Pulmonary artery endothelial cell (primary cell): ENCODE measurements at regions not wholly inside any gene's neighbourhood (a gene's known extent, or its start where the extent isn't known, plus 50 kb on each side); places are given as distances from the start of the nearest gene placed in this dataset.

Experiments used
- DNase-seq: peaks from one replicate; pipeline ENCODE4 v3.0.0-alpha.2; 2011; ENCODE audit warnings: low read depth, low spot score

DNA sequence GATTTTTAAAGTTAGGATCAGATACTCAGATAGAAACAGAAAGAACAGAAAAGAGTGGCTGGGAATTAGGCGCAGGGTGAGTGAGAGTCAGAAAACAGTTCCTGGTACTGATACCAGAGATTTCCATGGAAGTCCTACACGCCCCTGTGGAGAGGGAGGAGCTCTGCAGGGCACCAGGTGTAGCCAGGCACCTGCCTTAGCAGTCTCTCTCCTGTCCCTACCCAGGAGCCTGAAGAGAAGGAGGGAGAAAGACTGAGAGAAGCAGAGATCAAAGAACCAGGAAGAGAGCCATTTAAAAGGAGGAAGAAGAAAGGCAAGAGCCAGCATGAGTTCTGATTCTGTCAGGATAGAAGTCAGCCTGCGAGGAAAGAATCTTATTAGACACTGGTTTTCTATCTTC, 65.0 kb downstream of the CBLN1 start:
- no peak for DNase-seq

DNA sequence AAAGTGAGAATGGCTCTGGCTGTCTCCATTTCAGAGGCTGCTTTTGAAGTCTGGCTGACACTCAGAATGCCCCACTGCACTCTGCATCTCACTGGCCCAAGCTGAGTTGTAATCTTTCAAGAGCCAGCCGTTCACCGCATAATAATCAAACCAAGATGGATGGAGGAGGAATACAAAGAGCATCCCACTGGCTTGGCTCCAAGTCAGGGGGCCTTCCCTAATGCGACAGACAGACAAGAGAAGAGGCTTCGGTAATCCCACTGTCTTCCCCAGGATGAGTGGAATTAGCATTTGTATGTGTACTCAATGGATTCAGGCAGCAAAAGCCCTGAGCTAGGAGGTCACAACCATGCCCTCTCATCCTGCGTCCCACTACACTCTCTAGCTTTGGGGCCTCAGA, 68.0 kb downstream of the CBLN1 start:
- no peak for DNase-seq

DNA sequence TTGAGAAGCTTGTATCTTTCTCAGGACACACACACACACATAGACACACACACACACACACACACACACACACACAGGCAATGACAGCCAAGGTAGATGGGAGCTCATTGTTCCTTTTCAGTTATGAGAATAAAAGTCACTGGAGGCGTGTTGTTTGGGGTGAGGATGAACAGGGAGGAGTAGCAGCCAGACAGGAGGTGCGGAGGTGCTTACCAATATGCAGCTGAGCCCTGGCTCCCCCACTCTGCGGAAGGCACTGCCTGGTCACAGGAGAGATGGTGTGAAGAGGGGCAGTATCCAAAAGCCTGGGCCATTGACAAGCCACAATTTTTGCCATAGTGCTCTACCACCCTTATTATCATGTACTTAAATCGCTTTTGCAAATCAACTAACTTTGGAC, 77.4 kb downstream of the CBLN1 start:
- DNase-seq = no peak

DNA sequence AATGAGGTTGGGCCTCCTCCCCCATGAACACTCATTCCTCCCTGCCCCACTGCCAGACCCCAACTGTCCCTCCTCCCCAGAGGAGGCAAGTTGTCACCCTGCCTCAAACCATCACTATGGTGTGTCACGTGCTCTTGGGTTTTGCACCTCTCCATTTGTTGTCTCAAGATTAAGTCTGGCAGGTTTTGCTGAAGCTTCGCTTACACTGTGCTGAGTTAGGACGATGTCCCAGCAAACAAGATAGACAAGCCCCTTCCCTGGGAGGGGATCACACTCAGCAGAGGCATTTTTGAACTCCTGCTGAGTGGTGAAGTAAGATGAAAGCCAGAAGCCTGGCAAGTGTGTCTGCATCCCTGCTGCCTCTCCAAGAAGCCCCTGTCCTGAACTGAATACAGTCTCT, 78.3 kb downstream of the CBLN1 start:
- no peak for DNase-seq

DNA sequence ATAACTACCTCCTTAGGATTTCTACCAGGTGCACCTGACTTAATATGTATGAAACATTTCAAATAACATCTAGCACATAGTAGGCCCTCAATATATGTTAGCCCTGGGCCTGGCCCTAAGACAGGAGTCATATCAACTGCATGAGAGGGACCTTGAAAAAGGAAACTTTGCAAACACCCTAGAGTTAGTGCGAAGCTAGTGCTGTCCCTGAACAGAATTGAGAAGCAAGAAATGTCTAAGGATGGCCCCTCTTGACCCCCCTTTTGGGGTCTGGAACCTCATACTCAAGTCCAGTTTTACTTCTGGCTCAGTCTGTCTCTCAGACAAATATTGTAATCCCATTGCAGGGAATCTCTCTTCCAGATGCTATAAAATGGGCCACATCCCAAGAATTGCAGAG, 80.5 kb downstream of the CBLN1 start:
- no peak for DNase-seq

DNA sequence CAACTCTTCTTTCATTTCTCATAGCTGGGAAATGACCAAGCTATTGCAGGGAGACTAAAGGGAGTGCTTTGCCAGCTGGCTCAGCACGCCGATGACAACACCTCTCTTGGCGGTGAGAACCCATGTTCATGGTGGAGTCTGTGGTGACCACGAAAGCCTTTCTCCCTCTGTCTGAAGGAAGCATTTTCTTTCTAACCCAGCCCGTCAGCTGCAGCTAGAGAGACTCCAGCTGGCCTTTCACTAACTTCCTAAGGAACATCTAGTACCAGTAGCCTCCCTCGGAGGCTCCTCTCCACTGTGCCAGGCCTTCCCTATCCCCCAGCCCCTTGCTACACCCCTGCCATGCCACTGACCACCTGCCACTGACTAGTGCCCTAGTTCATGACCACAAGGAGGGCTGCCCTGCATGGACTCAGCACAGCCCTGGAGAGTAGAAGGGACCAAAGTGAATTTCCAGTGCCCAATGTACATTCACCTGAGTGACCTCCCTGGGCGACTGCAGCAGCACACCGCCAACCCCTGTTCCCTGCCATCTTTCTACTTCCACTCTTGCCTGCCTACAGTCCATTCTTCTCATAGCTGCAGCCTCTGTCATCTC, 81.3 kb downstream of the CBLN1 start:
- DNase-seq = no peak

DNA sequence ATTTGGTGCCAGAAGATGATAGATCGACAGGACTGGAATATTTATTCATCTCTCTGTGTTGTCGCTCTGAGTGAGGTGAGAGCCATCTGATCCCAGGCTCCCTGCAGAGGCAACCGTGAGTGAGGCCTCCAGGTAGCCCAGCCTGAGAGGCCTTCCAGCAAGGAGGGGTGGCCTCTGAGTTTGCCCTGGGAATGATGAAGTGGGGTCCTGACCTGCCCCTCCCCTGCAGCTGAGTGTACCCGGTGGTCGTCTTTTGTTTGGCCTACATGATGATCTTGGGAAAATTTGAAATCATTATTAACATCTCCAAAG, 86.4 kb downstream of the CBLN1 start:
- DNase-seq = no peak

DNA sequence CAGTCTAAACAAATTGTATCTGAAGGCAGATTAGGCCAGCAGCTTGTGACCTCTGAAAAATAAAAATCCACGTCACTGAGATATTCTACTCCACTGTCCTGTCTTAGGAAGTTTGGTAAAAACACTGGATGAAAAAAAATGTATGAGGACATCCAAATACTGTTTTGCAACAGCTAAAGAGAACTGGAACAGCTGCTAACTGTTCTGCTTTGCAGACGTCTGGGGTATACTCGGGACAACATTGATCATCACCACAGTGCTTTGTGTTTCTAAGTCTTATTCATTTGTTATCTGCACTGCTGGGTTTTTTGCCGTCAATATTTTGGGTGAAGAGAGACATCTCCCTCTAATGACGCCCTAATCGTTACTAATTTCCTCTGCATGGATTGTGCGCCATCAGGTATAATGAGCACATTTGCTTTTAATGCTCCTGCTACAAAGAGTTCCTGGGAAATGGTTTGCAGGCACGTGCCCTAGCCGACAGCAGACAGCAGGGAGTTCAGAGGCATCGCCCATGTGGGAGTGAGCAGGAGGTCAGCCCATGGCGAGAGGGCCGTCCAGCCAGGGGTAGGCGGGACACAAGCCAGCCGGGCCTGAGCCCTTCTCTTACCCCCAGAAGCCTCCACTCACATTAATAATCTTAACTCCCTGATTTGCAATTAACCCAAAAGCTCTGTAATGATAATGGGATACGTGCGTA, 87.0 kb downstream of the CBLN1 start:
- DNase-seq = no peak

DNA sequence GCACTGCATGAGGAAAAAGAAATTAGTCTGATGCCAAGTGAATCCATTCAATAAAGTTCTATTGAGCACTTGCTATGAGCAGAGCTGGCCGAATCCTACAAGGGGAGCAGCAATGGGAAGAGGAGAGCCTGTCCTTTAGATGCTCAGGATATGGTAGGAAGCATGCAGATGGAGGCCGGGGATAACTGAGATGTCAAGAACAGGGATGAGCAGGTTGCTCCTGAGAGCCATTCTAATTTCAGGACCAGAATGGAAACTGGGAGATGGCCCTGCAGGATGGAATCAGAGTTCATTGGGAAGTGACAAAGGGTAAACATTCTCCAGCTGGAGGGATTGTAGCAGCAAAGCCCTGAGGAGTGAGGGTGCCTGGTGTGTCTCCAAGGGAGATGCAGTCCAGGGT, 88.0 kb downstream of the CBLN1 start:
- DNase-seq = no peak

DNA sequence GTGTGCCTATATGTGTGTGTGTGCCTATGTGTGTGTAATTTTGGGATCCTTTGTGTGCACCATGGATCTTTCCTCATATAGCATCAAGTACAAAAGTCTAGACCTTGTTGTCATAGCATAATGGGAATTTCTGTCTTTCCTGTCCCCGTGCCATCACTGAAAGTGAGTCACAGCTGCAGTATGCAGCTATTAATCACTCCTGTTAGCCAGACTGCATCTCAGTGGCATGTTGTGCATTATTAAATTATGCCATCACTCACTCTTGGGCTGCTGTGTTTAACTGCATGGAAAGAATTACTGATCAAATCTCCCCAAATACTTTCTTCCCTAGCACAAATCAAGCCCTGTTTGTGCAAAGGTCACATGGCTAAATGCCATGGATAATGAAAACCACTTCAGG, 92.4 kb downstream of the CBLN1 start:
- DNase-seq = no peak

DNA sequence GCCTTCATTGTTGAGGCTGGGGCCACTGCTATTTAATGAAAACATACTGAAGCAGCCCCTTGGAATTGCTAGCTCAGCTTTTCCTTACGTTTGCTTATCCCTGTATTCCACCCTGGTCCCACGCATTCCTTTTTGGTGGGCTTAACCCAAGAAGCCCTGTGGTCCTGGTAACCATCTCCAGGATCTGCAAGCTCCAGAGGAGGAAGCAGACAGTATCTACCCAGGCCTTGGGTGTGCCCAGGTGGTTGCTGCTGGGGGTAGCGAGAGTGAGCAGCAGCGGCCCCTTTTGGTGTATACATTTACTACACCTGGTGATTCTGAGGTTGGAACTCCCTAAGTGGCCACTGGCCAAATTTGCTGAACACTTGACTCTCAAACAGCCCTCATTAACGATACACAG, 97.7 kb downstream of the CBLN1 start:
- DNase-seq = no peak

DNA sequence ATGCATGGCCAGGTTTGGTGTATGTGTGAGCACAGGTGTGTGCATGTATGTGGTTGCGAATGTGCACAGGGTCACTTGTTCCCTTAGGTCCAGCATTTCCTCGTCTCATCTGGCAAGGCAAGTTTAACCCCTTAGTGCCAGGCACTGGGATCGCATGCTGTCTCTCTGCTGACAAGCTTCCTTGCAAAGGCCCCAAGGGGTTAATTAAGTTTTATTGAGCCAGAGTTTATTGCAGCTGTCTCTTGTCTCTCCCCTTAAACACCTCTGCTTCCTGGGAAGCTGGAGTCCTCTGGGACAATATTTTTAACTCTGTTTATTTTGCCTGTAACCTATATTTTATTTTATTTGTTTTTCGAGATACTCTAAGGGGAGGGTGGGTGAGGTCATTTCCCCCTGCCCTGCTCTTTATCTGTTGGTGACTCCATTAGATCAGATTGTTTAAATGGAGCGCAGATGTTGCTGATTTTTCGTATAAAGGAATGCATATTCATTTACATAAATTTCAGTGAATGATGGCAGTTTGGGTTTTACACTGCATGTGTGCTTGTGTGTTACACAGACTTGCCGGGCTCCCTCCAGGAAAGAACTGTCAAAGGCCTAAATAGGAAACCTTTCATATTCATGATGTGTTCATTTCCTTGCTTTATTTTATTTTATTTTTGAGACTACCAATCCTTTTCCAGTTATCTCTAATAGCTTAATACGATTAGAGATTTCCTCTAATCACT, 99.7 kb downstream of the CBLN1 start:
- DNase-seq = no peak

DNA sequence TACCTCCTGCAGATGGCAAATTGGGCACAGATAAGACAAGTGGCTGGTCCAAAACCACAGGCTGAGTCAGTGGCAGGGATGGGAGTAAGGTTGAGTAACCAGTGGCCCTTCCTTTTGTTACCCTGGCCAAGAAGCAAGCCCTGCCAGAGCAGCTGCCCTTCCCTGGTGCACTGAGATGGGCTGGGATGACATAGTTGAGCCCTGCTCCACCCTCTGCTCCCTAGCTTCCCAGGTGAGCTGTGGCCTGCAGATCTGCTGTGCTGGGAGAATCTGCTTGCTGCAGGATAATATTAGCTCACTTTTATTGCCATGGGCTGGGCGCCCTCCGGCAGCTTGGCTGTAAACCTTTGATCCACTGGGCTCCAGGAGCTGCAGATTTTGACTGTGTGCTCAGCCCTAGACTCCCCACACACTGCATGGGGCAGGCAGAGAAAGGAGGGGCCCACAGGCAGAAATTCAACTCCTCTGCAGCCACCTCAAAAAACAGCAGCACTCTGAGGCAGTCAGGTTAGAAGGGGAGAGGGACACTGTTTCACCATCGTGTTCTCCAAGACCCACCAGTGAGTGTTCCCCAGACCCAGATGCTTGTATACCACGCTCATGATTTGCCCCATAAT, 101.8 kb downstream of the CBLN1 start:
- no peak for DNase-seq

DNA sequence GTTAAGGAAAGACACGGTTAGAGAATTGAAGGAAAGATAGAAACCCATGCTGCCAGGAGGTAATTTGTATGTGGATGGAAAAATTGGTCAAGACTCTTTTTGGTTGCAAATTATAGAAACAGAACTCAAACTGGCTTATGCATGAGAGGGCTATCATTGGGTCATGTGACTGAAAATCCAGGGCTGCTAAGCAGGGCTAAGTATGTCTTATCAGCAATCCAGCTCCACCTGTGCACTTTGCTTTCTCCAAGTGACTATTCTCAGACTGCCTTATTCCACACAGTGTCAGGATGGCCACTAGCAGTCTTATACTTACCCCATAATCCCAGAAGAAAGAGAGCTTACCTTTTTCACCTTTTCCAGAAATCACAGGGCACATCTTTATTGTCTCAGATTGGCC, 113.5 kb downstream of the CBLN1 start:
- DNase-seq = no peak

DNA sequence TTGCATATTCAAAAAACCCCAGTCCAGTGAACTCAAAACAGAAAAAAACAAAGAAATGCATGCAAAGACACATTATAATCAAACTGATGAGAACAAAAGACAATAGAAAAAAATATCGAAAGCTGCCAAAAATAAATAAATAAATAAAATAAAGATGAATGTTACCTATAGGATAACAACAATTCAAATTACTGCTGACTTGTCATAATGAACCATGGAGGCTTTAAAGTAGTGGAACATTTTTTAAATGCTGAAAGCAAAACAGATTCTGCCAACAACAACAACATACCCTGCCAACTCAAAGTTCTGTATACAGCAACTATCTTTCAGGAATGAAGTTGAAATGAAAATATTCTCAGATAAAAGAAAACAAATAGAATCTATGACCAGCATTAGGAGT, 116.6 kb downstream of the CBLN1 start:
- no peak for DNase-seq

DNA sequence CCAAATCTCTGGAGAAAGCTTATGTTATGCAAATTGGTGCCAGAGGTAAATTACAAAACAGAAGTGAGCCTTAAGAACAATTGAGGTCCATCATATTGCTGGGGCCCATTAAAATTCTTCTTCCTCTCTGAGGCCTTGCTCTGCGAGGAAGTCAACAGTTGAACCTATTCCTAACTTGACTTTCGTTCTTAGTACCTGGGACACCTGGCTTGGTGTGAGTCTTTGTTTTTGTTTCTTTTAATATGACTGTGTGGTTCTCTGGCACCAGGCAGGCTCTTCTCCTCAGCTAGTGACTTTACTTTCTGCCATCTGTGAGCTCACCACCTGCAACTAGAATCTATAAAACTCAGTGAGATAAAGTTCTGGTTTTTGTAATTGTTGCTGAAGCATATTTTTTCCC, 120.4 kb downstream of the CBLN1 start:
- DNase-seq = no peak

DNA sequence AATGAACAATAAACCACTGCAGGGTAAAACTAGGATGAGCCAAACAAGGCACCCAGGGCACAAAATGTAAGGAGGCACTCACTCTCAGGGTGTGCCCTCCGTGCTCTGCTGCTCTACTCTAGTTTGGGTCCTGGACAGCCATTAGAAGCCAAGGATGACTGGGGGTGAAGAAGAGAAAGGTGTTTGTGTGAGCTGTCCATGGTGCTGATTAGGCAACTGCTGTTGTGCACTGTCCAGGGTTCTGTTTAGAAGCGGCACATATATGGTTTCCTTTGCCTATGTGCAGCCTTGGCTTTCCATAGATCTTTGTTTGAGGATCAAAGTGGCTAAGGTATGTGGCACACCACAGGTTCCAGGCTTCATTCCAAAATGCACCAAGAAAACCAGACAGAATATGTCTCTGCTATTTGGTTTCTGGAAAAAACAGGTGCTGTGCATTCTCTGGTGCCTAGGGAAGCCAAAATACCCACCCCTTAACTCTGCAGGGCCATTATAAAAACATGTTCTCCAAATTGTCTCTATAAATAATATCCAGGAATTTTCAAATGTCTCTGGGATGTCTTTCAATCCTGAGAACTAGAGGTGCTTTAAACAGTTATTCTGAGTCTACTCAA, 123.5 kb downstream of the CBLN1 start:
- no peak for DNase-seq

DNA sequence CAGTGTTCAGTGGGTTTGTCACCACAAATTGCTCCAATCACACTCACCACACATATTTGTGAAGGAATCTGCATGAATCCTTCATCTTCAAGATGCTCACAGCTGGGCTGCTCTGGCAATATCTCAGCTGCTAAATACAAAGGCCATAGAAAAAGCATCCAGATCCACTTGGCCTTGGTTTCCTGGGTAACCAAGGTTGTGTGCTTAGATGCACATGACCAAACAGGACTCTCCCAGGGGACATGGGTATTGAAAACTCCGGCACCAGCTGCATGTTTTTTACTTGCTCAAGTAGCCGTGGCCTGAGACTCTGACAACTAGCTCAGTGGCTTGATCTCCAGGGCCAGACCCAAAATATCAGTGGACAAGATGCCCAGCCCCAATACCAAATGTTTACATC, 131.3 kb downstream of the CBLN1 start:
- DNase-seq = no peak

DNA sequence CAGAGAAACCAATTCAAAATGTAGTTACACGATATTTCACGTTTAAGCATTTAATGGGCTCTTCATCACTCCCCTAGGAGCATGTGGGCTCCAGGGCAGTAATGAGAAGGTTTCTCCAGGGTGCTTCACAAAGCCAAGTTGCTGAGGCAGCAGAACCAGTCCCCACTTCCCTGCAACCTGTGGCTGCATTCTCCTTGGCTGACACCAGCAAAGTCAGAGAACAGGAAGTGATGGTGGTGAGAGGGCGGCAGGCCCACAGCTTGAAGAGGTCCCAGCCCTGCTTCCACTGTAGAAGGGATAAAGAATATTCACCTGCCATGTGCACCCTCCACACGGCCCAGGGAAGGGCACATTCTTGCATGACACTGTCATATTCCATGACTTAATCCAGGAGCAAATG, 133.2 kb downstream of the CBLN1 start:
- DNase-seq = no peak

DNA sequence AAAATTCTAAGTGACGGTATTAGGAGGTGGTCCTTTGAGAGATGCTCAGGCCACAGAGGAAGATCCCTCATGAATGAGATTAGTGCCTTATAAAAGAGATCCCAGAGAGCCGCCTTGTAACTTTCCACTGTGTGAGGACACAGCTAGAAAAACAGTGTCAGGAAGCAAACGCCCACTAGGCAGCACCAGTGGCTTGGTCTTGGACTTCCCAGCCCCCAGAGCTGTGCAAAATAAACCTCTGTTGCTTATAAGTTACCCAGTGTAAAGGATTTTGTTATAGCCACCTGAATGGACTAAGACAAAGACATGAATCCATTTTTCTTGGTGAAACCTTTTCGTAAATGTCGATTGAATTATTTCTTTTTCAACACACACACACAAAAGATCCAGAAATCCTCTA, 141.0 kb downstream of the CBLN1 start:
- DNase-seq = no peak

DNA sequence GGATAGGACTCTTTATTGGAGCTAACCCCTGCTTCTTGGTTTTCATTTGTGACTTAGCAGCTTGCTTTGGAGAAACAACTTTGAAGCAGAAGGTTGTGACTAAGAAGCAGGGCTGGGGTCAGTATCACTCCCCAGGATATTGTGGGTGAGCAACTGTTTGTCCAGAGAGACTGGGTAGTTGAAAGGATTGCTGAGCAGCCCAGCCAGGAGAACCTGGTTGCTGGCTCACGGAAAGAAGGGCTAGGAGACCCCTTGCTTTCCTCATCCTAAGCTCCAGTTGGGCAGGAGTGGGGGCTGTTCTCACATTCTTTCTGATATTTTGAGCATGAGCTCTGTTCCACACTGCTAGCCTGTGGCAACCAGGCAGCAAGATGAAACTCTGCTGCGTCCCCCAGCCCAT, 151.2 kb downstream of the CBLN1 start:
- DNase-seq = no peak

DNA sequence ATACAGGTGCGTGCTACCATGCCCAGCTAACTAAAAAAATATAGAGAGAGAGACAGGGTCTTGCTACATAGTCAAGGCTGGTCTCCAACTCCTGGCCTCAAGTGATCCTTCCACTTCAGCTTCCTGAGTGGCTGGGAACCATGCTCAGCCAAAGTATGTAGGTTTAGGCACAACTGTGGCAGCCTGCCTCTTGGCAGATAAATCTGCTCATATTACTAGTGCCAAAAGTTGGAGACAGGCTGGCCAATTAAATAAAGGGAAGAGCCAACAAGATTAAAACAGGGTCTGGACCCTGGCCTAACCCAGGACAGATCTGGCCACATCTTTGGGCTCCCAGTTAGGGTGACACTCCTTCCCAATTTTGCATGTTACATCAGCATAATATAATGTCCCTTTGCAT, 151.7 kb downstream of the CBLN1 start:
- DNase-seq = no peak
